ENCODE measurements at regions not wholly inside any gene's neighbourhood (a gene's known extent, or its start where the extent isn't known, plus 50 kb on each side); places are given as distances from the start of the nearest gene placed in this dataset.

GRCh38 chr20:46798430-46798829 is 89.0 kb downstream of the SLC2A10 start:
- no peak overlapping the region for H3K4me3 ChIP-seq (replicated peaks; ENCODE audit: low read depth, low read length)
- no peak for TF ChIP-seq CTCF (IDR thresholded peaks at IDR 0.05; ENCODE audit: low read length, missing control alignments)
- DNase-seq (ENCODE audit: low read depth): no peak

- no peak overlapping the region for H3K4me3 ChIP-seq (replicated peaks; ENCODE audit: low read depth, low read length)
- no peak for DNase-seq (ENCODE audit: low read depth)
- no peak for TF ChIP-seq CTCF (IDR thresholded peaks at IDR 0.05; ENCODE audit: low read length, missing control alignments)
These were observed 90.4 kb downstream of the SLC2A10 start for GRCh38 chr20:46799781-46800408.

- DNase-seq (ENCODE audit: low read depth): no peak
- H3K4me3 ChIP-seq (replicated peaks; ENCODE audit: low read depth, low read length): no peak overlapping the region
- no peak for TF ChIP-seq CTCF (IDR thresholded peaks at IDR 0.05; ENCODE audit: low read length, missing control alignments)
These were observed 91.0 kb downstream of the SLC2A10 start for GRCh38 chr20:46800409-46800804.

GRCh38 chr20:46801003-46801702 is 91.7 kb downstream of the SLC2A10 start:
- no peak overlapping the region for H3K4me3 ChIP-seq (replicated peaks; ENCODE audit: low read depth, low read length)
- no peak for DNase-seq (ENCODE audit: low read depth)
- no peak for TF ChIP-seq CTCF (IDR thresholded peaks at IDR 0.05; ENCODE audit: low read length, missing control alignments)

- no peak for DNase-seq (ENCODE audit: low read depth)
- no peak for TF ChIP-seq CTCF (IDR thresholded peaks at IDR 0.05; ENCODE audit: low read length, missing control alignments)
- H3K4me3 ChIP-seq (replicated peaks; ENCODE audit: low read depth, low read length): no peak overlapping the region
These were observed 91.9 kb upstream of the EYA2 start for GRCh38 chr20:46802722-46803121.

GRCh38 chr20:46803123-46804020 is 91.3 kb upstream of the EYA2 start:
- no peak overlapping the region for H3K4me3 ChIP-seq (replicated peaks; ENCODE audit: low read depth, low read length)
- no peak for TF ChIP-seq CTCF (IDR thresholded peaks at IDR 0.05; ENCODE audit: low read length, missing control alignments)
- DNase-seq (ENCODE audit: low read depth): no peak

Measured in fibroblast of pulmonary artery (primary cell).